NCI-H1092 treated with DMSO at 0.1 percent for 48 hours (cell line): ENCODE measurements at regions not wholly inside any gene's neighbourhood (a gene's known extent, or its start where the extent isn't known, plus 50 kb on each side); places are given as distances from the start of the nearest gene placed in this dataset.

Experiments used
- DNase-seq: peaks from one replicate; lab custom pipeline; 2025; lab: John Stamatoyannopoulos, UW

DNA sequence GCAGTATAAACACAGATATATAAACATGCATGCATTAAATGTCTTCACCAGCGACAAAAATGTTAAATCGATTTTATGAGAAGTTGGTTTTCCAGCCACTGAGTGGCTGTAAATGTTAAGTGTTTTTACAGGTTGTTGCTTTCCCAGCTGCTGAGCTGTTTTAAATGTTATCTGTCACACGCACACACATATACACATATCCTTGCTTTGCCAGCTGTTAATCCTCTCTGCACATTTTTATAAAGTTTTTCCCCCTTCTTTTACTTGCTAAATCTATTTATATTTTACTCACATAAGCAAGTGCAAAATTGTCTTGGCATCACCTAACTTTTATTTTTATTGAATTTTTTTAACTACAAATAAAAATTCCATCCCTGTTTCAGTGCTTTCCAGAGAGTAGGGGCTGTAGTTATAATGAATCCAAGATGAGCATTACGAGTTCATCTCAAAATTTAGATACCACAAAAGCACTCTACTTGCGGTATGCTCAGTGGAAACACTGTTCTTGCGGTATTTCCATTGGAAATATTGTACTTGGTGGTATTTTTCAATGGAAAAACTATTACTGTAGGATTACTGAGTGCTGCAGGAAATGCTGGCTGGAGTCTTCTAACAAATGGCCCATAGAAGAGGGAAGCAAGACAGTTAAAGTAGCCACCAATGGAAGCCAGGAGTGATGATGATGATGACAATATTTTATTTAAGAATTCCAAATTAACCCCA is 124.9 kb upstream of the KCNJ16 start:
- peak; percentile 11 for DNase-seq

DNA sequence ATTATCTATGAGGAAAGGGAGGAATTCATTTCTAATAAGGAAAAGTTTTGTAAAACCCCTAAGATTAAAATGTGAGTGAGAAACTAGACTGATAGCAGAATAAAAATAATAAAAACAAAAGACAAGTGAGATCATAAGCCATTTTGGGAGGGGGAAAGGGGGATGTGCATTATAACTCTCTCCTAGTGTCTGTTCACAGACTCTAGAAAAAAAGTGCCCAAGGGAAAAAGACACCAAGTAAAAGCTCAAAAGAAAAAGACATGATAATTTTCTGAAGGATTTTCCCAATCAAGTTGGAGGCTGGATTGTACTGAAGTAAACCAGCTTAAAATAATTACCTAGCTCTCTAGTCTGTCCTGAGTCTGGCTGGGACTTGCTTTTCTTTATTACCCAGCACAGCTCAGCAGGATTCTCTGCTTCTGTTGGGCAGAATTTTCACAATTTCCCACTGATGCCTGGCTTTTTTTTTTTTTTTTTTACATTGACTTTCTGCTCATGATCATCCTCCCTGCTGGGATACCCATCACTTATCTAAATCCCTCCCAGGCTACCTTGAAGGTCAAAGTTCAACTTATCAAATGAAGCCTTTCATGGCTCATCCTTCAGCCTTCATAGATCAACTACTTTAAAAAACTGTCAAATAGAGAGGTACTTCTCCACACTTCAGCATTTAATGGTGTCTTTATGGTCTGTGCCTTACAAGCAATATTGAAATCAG is 124.2 kb upstream of the KCNJ16 start:
- DNase-seq: no peak

DNA sequence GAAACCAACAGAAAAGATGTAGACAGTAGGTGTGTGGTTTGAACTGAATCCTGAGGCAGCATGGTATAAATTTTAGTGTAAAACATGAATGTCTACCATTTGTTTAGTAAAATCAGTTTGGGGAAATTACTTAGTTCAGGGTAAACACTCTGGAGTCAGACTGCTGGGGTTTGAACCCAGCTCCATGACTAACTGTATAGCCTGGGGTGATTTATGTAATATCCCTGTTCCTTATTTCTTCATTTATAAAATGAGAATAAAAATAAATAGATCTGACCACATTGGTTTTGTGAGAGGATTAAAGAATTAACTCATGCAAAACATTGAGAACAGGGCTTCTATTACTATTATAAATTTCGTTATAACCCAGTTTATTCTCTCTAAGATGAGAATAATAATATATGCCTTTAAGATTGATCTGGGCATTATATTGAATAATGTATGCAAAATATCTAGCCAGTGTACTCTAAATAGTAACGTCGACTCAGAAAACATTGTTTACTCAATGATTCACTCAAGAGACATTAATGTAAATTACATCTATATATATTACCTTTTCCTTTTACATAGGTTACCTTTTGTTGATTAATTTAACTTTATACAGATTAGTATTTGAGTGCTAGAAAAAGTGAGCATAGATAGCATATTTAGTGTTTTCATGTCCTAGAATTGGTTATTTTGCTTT is 120.6 kb upstream of the KCNJ16 start:
- DNase-seq: no peak

DNA sequence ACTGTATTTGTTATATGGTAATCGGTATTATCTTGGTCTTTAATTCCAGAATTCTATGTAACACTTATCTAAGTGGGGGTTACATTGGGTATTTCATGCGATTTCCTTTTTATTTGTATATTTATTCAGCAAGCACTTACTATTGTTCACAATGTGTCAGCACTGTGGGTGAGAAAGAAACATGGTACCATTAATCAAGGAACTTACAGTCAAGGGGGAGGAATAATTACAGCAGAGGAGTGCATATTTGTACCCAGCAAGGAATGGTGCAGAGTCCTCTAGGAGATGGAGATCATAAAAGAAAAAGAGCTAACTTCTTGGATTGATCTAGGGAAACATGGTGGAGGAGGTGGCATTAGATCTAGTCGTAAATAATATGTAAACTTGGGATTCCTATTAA is 117.0 kb upstream of the KCNJ16 start:
- DNase-seq: no peak

DNA sequence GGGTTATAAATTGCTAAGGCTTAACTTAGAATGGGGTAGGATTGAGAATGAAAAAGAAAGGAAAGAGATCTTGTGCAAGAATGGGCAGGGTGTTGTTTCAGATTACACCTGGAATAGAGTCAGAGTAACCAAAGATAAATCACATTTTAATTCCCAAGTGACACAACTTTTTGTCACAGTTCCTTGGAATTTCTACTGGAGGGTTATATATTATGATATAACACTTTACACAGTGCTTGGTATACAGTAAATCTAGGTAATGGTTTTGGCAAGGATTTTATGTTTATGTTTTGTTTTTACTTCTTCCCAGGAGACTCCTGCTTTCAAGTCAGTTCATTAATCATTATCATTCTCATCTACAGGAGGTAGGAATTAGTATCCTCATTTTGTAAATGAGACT is 115.7 kb upstream of the KCNJ16 start:
- no peak for DNase-seq

DNA sequence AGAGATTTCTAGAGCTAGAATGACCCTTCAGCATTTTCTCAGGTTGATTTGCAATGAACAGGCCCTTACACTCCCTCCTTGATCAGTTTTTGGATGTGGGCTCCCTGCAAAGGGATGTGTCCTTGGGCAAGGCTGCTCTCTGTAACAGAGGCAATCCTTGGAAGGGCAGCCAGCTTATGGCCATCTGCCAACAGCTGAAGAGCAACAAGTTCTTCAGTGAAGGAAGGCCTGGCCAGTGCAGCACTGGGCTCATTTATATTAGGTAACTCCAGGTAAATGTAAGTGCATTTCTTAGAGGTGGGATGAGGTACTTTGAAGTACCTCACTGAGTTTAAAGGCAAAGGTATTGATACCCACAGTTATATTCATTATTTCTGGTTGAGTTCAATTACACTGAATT is 114.3 kb upstream of the KCNJ16 start:
- DNase-seq: no peak

DNA sequence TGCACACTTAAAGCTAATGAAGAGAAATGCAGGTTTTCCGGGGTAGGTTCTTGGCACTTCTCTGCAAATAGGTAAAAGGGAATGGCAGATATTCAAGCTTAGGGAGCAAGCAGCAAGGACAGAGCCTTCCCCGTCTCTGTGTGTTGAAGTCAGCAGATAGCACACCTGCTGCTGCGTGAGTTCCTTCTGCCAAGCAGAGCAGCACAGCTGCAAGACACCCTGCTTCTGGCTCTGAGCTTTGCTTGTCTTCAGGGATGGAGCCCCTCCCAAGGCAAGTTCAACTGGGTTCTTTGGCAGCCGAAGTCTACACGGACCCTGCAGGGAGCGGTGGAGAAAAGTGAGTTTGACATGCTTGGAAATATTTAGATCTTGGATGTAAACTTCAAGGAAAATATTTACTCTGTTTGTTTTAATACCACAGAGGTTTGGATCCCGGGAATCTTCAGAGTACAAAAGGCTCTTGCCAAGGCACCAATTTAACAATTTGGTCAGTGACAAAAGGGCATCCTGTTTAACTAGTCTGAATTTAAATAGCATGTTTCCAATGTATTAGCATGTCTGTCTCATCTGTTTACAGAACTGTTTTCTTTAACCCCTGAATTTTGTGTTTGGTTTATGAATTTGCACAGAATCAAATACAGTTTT is 113.4 kb upstream of the KCNJ16 start:
- DNase-seq: peak; percentile 12

DNA sequence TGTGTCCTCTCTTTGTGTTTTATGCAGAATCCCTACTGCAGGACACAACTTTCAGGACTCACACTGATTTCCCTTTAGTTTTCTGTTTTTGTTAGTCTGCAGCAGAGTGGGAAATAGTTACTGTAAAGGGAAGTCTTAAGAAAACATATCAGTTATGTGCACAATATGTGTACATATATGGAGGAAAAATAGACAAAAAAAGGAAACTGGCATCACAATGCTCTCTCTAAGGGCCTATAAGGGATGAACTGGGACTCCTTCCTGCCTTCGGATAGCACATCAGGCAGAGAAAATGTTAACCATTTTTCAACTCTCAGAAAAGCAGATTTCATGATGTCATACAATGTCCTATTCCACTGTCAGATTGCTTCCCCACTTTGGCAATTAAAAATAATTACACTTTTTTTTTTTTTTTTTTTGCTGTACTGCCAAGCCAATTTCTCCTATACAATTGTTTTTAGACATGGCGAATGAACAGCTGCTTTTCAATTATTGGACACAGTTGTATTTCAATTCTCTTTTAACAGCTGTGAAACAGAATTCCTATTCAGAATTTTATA is 112.5 kb upstream of the KCNJ16 start:
- DNase-seq: no peak

DNA sequence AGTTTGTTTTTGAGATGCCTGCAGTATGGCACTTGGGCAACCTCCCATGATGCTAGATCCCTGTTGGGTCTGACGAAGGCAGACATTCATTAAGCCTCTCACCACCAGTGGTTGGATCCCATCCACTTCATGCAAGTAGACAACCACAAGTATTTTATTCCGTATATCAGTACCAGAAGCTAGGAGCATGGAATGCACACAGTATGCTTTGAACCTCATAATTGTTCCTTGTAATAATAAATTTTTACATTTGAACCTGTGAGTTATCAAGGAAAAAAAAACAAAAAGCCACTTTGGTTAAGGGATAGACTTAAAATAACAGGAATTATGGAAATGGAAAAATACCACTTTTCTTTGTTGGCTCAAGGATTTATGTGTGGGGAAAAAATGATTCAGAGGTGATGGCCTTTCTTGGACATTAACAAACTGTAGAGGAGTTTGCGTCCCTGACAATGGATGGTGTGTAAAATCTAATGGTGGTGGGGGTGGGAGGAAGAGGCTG is 107.1 kb upstream of the KCNJ16 start:
- no peak for DNase-seq

DNA sequence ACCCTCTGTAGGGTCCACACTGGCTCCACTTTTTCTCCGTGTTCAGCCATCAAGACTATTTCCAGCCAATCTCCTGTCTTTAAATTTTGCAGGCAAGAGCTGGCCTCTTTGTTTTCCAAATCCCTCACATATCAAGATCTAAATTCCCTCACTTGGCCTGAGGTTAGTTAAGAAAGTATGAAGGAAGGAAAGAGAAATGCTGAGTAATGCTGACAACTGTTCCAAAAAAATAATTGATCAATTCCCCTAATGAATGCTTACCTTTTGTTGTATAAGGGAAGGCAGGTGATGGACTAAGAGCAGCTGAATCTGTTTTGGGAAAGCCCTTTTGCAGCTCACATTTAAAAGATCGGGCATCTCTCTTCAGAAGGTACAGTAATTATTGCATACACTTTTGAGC is 105.1 kb upstream of the KCNJ16 start:
- no peak for DNase-seq

DNA sequence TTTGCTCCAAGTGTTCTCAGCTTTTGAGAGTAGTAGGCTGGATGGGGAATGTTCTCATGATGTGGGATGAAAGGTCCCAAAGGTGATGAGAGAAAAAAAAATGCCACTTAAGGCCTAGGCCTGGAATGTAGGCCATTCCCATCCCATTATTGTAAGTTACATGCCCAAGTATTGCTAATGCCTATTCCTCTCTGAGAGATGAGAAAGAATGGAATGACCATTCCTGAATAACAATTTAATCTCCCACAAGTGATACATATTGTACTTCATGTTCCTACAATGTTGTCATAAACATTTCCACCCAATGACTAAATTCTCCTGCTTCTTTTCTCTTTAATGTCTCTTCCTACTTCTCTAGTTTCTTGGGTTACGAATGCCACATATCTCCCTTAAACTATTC is 102.8 kb upstream of the KCNJ16 start:
- DNase-seq: no peak

DNA sequence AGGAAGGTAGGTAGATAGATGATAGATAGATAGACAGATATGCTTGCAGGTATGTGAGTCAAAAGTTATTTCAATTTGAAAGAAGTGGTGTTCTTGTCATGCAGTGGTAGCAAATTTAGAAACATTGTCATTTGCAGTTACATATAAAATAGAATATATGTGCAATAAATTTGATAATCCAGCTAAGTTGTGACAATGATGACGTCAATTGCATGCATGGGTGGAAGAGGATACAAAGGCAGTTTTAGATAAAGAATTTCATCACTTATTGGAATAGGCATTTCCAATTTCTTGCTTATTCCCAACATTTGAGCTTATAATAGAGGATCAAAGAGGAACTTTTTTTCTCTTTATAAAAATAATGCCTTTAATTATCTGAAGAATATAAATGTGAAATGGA is 99.2 kb upstream of the KCNJ16 start:
- DNase-seq: no peak

DNA sequence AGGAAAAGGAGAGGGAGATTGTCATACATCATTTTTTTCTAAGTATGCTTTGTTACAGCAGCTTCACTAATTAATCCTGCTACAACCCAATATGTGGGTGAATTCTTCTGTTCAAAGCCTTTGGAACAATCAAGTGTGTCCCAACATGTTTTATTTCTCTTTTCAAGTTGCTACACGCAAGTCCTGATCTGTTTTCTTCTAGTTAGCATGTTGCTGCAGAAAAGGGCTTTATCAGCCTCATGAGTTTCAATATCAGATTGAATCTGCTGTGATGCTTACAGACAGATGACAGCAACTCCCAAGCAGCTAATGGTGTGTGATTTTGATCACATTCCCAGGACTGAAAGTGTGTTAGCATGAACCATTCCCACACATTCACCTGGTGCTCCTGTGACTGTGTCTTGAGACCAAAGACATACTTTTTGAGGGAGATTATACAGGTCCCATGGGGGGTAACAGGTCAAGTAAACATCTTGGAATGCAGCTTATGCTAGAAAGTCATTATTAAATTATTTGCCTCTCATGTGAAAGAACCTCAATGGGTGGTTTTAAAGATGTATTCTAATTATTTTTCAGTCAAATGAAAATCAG is 96.9 kb upstream of the KCNJ16 start:
- no peak for DNase-seq

DNA sequence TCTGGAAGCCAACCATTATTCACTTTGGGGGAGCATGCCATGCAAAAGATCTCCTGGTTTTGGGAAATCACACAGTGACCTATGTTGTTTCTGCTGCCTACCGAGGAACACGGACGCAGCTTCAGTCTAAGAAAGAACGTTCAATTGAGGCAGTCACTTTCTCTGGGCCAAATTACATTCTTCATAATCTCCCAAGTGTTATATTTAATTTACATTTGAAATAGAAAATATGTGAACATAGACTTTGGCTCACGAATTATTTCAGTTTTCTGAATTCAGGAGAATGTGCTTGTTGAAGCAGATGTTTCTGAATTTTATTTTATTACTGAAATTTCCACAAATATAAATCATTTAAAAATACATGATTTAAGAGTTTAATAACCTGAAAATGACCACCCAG is 93.6 kb upstream of the KCNJ16 start:
- no peak for DNase-seq

DNA sequence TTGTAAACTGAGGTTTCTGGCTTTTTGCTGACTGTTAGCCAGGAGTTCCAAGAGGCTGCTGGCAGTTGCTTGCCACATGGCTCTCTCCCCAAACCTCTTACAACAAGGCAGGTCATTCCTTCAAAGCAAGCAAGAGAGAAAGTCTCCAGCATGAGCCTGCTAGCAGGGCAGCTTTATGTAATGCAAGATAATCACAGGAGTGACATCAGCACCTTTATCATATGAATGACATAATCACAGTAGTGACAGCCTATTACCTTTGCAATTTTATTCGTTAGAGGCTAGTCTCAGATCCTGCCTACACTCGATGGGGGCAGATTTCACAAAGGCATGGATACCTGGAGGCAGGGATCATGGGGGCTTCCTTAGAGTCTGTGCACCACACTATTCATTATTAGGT is 79.5 kb upstream of the KCNJ16 start:
- DNase-seq: no peak

DNA sequence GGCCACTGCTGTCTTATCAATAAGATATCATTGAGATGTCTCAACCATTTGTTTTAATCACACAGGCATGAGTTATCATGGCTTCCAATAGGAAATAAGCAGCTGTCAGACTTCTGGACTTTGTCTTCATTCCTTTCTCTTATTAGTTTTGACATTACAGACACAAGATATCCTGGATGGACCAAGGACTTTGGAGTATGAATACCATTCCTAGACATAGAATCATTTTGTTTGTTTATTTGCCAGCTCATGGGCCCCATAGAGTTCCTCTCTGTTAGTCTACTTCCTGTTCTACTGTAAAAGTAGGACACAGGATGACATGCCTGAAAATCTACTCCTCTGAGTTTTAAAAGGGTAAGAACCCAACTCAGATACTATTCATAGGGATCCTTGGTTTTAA is 77.7 kb upstream of the KCNJ16 start:
- no peak for DNase-seq

DNA sequence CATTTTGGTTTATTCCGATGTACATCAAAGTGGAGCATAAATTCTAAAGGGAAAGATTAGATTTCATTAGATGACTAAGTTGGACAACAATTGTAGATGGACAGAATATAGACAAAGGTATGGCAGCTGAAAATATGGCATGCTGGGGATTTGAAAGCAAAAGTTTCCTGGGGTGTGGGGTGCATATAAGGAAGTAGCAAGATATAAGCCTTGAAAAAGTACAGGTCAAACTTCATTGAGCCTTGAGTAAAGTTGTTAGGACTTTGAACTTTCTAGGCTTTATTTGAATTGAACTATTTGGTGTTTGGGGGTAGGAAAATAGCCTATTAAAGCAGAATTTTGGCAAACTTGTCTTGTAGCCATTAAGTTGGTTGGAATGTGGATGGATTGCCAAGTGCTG is 75.8 kb upstream of the KCNJ16 start:
- no peak for DNase-seq

DNA sequence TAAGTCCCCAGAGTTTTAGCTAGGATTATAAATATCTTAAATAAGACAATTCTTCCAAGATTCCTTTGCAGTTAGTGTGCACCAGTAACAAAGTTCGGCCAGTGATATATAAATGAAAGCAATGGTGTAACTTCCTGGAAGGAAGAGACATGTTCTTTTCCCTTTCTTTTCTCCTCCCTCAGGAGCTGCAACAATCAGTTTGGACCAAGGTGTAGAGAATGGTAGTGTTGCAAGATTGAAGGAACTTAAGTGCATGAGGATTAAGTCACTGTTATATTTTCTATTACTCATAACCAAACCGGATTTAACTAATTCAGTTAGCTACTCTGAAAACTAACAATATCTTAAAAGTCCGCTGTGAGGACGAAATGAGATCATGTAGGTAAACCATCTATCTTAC is 68.9 kb upstream of the KCNJ16 start:
- DNase-seq: no peak

DNA sequence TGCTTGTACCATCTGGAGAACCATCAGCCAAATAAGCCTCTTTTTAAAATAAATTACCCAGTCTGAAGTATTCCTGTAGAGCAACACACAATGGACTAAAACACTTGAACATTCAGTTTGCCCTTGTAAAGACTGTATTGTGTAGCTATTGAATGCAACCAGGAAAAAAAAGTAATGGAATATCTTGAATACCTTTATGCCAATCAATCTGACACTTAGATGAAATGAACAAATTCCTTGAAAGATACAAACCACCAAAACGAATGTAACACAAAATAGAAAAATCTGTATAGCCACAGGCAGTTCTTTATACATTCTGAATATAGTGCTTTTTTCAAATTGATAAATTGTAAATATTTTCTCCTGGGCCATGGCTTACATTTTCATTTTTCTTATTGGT is 63.3 kb upstream of the KCNJ16 start:
- DNase-seq: no peak

DNA sequence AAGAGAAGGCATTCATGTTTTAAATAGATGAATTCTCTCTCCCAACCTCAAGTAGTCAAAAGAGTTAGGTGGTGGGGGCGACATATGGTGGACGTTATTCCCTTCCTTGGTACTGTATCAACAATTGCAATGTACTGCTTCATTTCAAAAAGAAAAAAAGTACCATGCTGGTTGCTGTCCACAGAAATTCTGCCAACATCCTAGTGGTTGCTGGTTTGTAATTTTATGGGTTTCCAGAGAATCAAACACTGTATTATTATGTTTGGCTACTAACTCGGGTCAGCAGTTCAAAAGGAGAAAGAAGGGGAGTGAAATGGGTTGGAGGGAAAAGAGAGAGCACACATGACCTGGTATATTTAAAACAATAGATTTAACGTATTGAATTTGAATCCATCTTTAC is 61.1 kb upstream of the KCNJ16 start:
- DNase-seq: no peak

DNA sequence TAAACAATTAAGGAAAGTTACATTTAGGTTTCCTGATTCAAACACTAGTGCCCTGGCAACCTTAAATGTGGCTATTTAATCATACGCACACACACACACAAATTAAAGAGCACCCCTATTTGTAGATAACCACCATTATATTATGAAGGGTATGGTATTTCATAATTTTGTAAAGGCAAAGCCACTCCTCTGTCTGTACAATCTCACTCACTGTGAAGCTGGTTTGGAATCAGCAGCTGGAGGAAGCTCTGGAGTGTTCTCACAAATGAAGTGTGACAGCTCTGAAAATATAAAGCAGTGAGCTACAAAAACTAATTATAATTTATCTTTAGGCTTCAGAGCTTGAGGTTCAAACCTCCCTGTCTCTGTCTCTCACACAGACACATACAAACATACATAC is 57.9 kb upstream of the KCNJ16 start:
- DNase-seq: peak; percentile 7

DNA sequence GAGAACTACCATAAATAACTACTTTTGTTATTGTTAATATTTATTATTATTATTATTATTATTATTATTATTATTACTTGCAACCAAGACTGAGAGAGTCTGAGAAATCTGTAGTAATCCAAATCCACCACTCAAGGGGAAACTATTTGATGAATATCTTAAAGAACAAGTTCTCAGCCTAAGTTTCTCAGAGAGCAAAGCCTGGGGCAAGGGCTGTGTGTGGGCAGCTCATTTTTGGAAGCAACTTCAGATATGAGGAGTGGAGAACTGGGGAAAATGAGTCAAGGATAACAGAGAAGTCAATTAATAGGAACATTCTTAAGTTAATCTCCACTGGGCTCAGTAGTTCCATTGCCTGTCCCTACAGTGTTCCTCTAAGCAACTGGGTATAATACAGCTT is 57.1 kb upstream of the KCNJ16 start:
- no peak for DNase-seq
